Calu3 (cell line): ENCODE measurements at regions not wholly inside any gene's neighbourhood (a gene's known extent, or its start where the extent isn't known, plus 50 kb on each side); places are given as distances from the start of the nearest gene placed in this dataset.

ENCODE experiments used
- BruUV-seq: library from RNA; stranded (reverse); fragments of 400-500 nt; replicated peaks from 2 replicates; lab custom pipeline; 2021; lab: Mats Ljungman, UMichigan
- CTCF ChIA-PET: fragments of 300-600 bp; sonication (Branson Sonifier 250); formaldehyde crosslinking; loops from one replicate; lab custom pipeline; 2022; ENCODE audit warnings: antibody characterized with exemption; lab: Charles Lee
- DNase-seq: peaks from one replicate; pipeline ENCODE4 v3.0.0; 2022
- H3K27ac Mint-ChIP-seq: one replicate; pipeline ENCODE4 v1.8.0; 2022; ENCODE audit warnings: mixed read lengths; ENCODE audit not compliant: unreplicated experiment
- H3K27me3 Mint-ChIP-seq: one replicate; pipeline ENCODE4 v1.8.0; 2022; ENCODE audit warnings: mixed read lengths; ENCODE audit not compliant: unreplicated experiment
- H3K36me3 Mint-ChIP-seq: one replicate; pipeline ENCODE4 v1.8.0; 2022; ENCODE audit warnings: mild to moderate bottlenecking, moderate library complexity, mixed read lengths; ENCODE audit not compliant: insufficient read depth, unreplicated experiment
- H3K4me1 Mint-ChIP-seq: one replicate; pipeline ENCODE4 v1.8.0; 2022; ENCODE audit warnings: mild to moderate bottlenecking, low read depth, mixed read lengths; ENCODE audit not compliant: unreplicated experiment
- H3K4me3 Mint-ChIP-seq: one replicate; pipeline ENCODE4 v1.8.0; 2022; ENCODE audit warnings: mild to moderate bottlenecking, low read depth, moderate library complexity, mixed read lengths; ENCODE audit not compliant: unreplicated experiment
- H3K9me3 Mint-ChIP-seq: one replicate; pipeline ENCODE4 v1.8.0; 2022; ENCODE audit warnings: low read depth, mixed read lengths; ENCODE audit not compliant: unreplicated experiment
- CTCF ChIP-seq: fragments of 200-600 bp; IDR thresholded peaks from one replicate; pipeline ENCODE4 v1.8.0; 2022; ENCODE audit warnings: antibody characterized with exemption; ENCODE audit not compliant: unreplicated experiment
- intact Hi-C: fragments of 100-400 bp; cut with micrococcal nuclease; formaldehyde crosslinking; loops from one replicate; pipeline ENCODE4 v1.10.0; 2022; ENCODE audit not compliant: unreplicated experiment

- TF ChIP-seq CTCF = no peak
- intact Hi-C loops = no loop called here
- BruUV-seq = no TSS peak
- CTCF ChIA-PET = interaction anchor here (0.6 kb wide), 1 partner anchor 259 kb away, joined by 8 read pairs; no protein-coding TSS in a partner anchor
- Mint-ChIP-seq H3K4me1 (no peaks in the 10 kb centered on the region), H3K9me3 (no peaks in the 10 kb centered on the region), H3K4me3 (no peak overlapping the region), H3K27ac (no peak overlapping the region), H3K27me3 (no peaks in the 10 kb centered on the region), H3K36me3 (no peaks in the 10 kb centered on the region)
- no peak for DNase-seq
These were observed 161.3 kb downstream of the TM2D1 start for GRCh38 chr1:61563611-61564010.

- no peaks in the 10 kb centered on the region for H3K36me3 Mint-ChIP-seq
- CTCF ChIA-PET = no interaction called here
- H3K9me3 Mint-ChIP-seq = no peaks in the 10 kb centered on the region
- H3K4me3 Mint-ChIP-seq = no peak overlapping the region
- intact Hi-C loops = no loop called here
- no peak for DNase-seq
- BruUV-seq = no TSS peak
- TF ChIP-seq CTCF = no peak
- no peak overlapping the region for H3K27ac Mint-ChIP-seq
- H3K4me1 Mint-ChIP-seq = no peaks in the 10 kb centered on the region
- H3K27me3 Mint-ChIP-seq = no peaks in the 10 kb centered on the region
These were observed 163.3 kb downstream of the TM2D1 start for GRCh38 chr1:61561666-61562065.

GRCh38 chr1:61560385-61560784 lies 164.6 kb downstream of the TM2D1 start:
- intact Hi-C loops = no loop called here
- Mint-ChIP-seq H3K4me1 (no peaks in the 10 kb centered on the region), H3K27ac (no peak overlapping the region), H3K9me3 (peaks cover 3% of the 10 kb centered on the region), H3K36me3 (no peaks in the 10 kb centered on the region), H3K27me3 (no peaks in the 10 kb centered on the region), H3K4me3 (no peak overlapping the region)
- CTCF ChIA-PET = no interaction called here
- no peak for DNase-seq
- no TSS peak for BruUV-seq
- no peak for TF ChIP-seq CTCF

- no peak for TF ChIP-seq CTCF
- Mint-ChIP-seq H3K27me3 (peaks cover 12% of the 10 kb centered on the region), H3K36me3 (no peaks in the 10 kb centered on the region), H3K4me3 (no peak overlapping the region), H3K4me1 (no peaks in the 10 kb centered on the region), H3K9me3 (peaks cover 5% of the 10 kb centered on the region), H3K27ac (no peak overlapping the region)
- BruUV-seq = no TSS peak
- DNase-seq = no peak
- intact Hi-C loops = no loop called here
- CTCF ChIA-PET = no interaction called here
These were observed 168.3 kb downstream of the TM2D1 start for GRCh38 chr1:61556631-61557030.
